C1 segment of cervical spinal cord (tissue), 14 donors: ENCODE measurements at regions not wholly inside any gene's neighbourhood (a gene's known extent, or its start where the extent isn't known, plus 50 kb on each side); places are given as distances from the start of the nearest gene placed in this dataset.

Experiments used
- DNase-seq, 14 donors: peaks; one replicate each; lab custom pipeline; 2025; lab: John Stamatoyannopoulos, UW

DNA sequence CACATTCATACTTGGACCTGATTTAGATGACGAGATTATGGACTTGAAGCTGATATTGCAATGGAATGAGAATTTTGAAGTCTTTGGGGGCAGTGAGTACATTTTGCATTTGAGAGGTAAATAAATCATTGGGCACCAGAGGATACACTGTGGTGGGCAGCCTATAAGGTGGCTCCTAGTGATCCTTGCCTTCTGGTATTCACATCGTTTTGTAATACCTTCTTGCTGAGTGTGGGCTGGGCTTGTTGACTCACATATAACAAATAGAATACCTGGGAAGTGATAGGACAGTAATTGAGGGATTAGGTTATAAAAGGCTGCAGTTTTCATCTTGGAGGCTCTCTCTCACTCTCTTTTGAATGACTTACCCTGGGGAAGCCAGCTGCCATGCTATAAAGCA, 605.5 kb upstream of the KCNMB2 start:
- DNase-seq: no peak

DNA sequence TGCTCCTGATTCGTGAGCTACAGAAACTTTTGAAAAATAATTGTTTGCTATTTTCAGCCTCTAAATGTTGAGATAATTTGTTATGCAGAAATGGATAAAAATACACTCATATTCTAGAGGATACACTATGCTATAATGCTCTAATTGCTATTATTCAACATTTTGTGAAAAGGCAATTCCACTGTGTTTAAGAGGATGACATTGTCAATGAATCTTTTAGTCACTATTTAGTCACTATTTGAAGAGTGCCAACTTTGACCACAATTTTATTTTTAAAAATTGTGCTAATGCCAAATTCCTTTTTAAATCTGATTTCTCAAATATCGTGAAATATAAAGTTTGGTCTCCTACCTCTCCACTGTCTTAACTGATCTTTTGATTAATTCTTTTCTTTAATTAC, 604.9 kb upstream of the KCNMB2 start:
- DNase-seq: no peak

DNA sequence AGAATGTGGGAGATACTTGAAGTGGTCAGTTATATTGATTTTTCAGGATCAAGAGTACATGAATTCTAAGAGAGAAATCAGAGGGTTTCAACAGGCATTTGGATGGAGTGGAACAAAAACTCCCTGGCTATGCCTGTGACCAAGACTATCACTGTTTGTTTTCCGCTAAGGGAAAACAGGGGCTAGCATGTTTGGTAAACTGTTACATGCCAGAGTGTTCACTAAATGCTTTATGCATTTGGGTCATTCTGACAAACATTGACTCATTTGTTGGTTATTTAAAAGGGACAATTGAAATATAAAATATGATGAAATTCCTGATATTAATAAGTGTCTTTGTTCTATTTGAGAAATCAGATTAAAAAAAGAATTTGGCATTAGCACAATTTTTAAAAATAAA, 603.9 kb upstream of the KCNMB2 start:
- no peak for DNase-seq

DNA sequence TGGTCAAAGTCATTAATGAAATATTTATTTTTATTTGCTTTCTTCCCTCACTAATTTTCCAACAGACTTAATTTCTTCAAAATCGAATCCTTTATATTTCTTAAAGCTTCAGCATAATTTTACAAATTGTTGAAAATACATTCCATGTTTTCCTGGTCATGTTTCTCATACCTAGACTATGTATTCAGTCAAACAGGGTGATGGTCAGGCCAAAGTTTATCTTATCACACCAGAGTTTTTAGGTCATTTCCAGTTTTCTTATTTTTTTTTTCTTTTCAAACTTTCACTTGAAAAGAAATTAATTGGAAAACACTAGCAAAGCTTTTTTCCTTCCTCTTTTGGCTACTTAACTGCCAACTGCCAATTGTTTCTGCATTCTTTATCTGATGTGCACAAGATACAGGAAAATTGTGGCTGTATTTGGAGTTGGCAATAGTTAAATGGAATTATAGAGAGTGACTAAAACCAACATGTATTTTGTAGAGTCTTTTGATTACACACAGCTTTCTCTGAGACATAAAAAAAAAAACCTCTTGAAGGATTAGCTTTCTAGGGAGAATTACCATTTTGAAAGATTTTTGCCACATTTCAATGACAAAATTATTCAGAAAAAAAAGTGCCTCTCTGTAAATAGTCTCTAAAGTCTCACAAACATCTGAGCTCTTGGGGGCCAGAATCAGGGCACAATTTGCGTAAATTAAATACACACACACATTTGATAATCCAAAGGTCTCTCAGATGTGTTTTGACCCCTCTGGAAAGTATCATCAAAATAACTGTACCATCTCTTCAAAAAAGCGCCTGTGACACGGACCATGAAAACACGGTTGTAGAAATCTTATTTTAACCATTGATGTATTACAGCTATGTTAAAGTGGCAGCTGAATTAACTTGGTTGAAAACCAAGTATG, 603.2 kb upstream of the KCNMB2 start:
- DNase-seq: no peak

DNA sequence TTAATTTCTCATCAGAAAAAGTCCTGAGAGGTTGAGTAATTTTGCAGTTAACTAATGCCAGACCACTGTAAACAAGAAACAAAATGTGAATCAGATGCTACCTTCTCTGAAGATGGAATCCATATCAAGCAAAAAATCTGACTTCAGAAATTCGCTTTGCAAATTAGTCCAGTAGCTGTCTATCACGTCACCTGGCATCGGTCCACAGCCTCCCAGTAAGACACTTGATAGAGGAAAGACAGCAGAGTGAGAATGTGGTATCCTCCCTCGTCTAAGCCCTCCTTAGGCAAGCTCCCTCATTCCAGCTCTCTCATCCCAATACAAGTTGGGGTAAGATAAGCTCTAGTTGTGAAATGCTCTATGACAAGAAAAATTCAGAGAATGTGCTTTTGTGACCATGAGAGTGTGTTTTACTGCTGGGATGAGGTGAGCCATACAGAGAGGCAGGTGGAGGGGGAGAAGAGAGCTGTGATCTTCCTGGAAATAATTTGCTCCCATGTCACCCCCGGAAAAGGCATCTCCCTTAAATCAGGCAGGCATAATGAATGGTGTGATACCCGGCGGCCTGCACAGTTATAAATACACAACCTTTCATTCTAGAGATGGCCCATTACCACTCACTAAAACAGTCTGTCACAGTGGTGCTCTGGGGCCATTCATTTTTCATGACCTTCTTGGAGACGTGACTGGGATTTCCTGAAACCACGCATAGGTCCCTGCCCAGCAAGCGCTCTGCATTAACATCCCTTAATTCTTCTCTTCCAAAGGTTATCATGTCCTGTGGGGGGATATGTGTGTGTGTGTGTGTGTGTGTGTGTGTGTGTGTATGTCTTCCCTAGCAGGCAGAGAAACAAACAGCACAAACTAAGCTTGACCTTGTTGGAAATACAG, 602.0 kb upstream of the KCNMB2 start:
- no peak for DNase-seq

DNA sequence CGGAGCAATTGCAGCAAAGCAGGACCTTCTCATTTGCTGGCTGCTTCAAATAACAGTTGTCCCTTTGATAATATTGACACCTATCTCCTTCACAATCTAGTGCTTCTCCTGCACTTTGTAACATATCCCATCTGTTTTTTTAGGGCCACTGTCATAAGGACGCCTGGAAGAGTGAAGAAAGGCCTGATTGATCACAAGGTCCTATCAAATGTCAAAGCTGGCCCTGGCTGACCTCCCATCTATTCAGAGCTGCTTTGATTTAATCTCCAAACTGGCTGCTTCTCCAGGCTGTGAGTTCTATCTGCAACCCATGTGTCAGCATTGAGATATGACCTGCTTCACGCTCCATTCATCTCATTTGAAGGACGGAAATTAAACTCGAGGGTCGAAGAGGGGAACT, 601.2 kb upstream of the KCNMB2 start:
- DNase-seq: no peak

DNA sequence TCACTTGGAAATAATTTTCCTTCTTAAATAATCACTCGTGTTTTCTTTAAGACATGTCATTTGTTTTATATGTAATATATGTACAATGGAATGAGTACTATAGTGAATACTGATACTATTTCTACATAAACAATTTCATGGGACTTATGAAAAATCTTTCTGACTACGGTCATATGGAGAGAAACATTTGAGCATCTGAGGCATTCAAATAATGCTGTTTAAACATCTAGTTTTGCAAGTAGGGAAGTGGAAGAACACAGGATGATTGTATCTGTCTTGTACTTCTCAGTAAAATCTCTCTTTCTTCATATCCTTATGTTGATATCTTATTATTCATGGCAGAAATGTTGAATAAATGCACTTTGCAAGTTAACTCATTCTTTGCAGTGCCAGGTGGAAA, 599.5 kb upstream of the KCNMB2 start:
- DNase-seq: no peak

DNA sequence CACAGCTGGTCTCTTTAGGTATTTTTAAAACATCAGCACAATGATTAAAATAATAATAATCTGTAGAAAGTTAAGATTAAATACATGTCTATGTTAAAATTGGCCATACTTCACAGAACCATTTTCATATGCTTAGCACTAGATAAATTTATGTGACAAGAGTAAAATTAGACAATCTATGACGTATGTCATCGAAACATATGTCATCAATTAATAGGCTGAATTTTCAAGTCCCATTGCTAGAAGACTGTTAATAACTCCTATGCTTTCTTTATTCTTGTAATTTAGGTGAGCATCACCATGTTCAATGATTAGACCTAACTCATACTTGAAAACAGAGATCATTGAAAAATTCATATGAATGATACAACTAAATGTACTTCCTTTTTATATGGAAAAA, 593.3 kb upstream of the KCNMB2 start:
- no peak for DNase-seq

DNA sequence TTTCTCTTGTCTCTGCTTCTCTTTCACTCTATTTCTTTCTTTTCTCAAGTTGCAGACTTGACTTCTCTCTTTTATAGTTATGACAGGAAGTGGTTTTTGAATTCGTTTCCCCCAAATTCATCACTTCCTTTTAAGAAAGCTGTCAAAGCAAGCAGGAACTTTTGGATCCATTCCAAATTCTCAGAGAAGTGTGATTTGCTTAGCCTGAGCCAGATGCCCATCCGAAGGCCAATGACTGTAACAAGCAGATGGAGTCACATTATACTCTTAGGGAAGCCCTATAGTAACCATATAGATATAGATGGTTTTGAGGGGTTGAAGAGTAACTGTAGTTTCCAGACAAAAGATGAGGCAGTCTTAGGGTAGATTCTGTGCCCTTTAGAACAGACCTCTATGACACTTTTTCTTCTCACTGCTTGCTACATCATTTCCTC, 592.0 kb upstream of the KCNMB2 start:
- no peak for DNase-seq

DNA sequence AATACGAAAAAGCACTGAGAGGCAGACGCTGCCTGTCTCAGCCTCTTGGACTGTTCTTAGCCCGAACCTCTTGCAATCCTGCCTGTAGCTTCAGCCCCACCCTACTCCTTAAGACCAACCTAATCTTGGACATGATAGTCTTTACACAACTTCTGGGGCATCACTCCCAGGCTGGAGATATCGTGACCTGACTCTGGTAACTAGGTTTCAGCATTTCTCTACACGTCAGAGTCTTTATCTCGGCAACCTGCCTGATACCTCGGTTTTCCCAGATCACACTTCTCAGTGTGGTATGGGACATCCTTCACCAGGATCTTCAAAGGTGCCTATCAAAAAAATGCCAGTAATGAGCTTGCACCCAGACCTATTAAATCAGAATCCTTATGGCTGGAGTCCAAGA, 590.2 kb upstream of the KCNMB2 start:
- DNase-seq: no peak

DNA sequence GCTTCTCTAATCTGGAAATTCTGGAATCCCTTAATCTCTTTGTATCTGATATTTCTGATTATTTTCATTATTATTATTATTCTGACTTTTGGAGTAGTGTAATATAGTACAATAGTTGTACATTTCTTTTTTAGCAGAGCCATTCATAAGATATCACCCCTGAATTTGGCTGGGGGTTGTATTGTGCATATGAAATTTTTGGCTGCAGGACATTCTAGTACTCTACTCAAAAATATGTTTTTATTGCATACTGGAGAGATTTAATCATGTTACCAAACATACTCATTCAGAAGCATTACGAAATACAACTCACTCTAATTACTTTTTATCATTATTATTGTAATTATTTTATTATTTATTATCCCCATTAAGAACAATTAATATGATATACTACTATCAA, 589.7 kb upstream of the KCNMB2 start:
- no peak for DNase-seq

DNA sequence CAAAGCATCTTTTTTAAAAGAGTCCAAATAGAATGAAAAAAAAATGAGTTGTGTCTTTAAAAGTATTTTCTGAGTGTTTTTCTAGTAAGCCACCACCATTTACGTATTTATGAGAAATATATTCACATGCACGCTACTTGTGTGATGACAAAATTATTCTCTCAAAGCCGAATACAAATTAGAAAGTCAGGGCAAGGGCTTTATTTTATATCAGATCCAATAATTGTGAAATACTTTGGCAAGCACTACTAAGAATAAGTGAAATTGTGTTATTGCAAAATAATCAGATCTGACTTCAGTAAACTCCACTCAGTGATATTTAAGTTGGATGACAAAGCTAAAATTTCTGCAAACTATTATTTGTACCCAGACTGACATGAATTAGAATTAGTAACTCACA, 589.3 kb upstream of the KCNMB2 start:
- no peak for DNase-seq

DNA sequence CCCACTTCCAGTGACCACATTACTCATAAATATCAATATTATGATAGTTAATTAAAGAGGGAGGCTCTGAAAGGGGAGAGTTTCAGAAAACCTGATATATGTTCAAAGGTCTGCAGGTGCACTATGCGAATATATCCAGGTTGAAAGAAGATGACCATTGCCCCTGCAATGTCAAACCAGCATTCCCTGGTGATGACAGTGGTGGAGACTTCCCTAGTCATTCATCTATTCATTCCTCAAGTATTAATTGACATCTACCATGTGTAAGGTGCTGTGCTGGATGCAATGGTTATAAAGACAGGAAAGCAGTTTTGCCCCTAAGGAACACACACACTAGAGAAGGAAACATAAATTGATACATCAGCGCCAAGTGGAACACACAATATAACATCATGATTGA, 588.3 kb upstream of the KCNMB2 start:
- no peak for DNase-seq

DNA sequence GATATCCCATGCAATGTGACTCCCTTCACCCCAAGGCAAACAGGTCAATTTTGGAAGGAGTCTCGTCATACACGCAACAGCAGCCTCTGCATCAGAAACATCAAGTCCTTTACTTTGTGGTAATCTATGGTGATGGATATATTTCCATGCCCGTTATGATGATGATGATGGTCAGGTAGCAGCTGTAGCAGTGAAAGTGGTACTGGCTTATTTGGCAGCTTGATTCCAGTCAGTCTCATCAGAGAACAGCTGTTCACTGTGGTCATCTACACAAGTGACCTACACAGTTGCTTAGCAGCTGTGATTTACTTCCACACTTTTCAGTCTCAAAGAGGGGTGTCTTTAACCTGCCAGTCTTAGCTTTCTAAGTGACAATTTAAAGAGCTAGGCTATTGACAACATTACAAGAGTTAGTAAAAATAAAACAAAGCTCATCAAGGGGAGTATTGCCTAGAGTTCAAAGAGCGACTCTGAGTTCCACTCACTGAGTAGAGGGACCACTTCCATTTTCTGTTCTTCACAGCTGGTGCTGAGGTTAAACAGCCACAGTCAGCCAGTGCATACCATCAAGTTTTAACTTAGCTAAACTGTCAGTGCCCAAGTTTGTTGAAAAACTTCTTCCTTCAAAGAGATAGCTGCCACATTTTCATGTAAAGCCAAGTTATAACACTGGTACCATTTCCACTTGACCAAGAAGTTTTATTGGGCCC, 587.4 kb upstream of the KCNMB2 start:
- DNase-seq: no peak

DNA sequence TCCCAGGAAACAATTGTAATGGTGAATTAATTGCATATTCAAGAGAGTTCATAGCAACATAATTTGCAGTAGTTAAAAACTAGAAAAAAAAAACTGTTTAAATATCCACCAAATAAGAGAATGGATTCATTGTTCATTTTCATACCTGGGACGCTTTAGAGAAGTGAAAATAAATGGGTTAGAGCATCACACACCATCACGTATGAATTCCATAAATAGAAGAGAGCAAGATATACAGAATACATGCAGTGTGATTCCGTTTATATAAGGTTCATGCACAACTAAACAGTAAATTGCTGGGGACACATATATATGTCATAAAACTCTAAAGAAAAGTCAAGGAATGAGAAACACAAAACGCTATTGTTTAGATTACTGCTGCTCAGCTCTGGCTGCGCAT, 577.0 kb upstream of the KCNMB2 start:
- DNase-seq: no peak

DNA sequence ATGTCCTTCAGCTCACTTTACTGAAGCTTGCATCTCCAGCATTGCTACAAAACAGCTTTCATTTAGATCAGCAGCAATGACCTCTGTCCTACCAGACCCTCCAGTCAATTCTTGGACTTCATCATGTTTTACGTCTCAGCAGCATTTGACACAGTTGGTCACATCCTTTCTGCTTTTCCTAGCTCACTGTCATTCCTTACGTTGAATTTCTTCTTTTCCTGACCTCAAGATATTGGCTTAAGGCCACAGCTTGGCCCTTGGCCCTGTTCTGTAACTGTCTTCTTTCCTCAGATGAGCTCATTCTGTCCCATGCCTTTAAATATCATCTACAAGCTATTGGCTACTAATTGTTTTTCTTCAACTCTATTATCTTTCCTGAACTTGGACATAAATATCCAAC, 576.2 kb upstream of the KCNMB2 start:
- DNase-seq: no peak

DNA sequence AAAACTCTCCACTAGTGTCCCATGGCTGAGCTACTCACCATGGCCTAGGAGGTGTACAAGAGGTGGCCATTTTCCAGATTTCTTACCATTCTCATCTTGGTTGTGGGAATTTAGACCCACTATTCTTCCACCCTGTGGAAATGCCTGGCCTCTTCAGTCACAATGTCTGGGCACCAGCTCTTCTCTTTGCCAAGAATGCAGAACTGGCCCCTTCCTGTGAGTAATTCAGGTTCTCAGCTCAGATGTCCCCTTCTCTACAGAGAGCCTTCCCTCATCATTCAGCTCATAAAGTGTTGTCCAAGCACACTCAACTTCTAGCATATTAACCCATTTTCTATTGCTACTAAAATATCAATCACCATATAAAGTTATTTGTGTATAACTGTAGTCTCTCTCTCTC, 575.5 kb upstream of the KCNMB2 start:
- DNase-seq: no peak

DNA sequence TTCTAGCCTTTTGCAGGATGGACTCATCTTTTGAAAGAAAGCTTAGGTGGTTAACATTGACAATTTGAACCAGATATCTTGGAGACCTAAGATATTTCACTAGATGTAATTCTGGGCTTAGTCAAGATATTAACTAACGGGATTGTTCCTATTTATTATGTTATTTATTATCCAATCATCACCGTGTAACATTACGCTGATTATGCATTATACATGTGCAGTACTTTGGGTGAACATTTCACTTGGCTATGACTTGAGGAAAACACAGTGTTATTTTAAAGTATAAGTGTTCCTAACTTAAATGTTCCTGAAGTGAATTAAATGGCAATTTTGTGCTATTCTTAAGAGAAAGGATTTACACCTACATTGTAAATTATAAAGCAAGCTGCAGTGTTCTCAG, 574.5 kb upstream of the KCNMB2 start:
- DNase-seq: no peak

DNA sequence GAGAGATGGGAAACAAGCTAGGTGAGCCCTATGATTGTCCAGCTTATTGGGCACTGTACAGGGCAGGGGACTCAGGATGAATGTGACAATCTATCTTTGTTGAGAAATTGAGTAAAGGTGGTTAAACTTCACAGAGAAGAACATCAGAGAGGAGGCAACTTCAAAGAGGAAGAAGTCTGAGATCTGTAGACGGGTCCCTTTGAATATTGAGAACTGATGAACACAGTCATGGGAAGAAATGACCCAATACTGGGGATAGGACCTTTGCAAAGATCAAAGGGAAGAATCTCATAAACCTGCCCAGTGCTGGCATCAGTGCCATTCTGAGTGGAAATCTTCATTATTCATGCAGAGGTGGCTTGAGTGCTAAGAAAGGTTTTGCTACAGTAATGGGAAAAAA, 569.7 kb upstream of the KCNMB2 start:
- DNase-seq: no peak

DNA sequence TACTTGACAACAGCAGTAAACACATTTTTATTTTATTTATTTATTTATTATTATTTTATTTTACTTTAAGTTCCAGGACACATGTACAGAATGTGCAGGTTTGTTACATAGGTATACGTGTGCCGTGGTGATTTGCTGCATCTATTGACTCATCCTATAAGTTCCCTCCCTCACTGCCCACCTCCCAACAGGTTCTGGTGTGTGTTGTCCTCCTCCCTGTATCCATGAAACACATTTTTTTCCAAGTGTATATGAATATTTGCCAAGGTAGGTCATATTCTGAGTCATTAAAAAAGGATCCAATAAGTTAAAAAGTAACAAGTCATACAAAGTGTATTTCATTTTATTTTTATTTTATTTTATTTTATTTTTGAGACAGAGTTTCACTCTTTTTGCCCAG, 567.3 kb upstream of the KCNMB2 start:
- no peak for DNase-seq

DNA sequence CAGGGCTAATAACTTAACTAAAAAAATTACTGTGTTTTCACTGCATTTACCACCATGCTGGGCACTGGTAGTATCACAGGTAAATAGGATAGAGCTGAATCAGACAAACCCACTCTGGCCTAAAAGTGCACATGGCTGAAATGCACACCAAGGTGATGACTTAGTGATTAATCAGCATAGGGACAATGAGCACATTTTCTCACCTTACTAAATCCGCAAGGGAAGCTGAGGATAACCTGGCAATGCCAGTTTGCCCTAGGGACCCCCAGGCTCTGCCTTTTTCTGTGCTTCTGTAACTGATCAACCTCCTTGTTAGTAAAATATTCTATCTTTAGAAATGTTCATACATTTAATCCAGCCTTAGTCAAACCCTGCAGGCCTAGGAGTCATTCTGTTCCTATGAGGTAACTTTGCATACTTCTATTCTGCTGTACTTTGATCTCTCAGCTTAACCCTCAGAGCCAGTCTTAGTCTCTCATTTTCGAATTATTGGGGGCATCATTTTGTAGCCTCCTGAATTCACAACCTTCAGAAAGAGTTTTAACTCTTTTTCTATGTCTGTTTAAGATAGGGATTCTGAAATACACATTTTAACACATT, 562.9 kb upstream of the KCNMB2 start:
- DNase-seq: no peak

DNA sequence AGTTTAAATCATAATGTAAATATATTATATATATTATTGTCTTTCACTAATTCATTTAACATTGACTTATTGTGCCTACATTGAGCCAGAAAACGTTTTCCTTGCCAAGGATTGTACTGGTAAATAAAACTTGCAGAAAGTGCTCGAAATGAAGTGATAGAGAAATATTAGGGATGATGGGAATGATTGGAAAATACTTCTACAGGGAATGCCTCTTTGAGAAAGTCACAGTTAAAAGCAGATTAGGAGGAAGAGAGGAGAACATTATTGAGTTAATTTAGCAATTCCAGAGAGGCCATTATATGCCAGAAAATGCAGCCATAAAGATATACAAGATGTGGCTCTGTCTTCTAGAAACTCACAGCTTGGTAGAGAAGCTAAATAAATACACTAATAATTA, 560.0 kb upstream of the KCNMB2 start:
- no peak for DNase-seq
